ENCODE measurements at regions not wholly inside any gene's neighbourhood (a gene's known extent, or its start where the extent isn't known, plus 50 kb on each side); places are given as distances from the start of the nearest gene placed in this dataset.
A peak's percentile ranks its signal among the peaks of the same experiment; 100 is the strongest.
"Not testable (repeated sequence)": the region's sequence is repeated elsewhere in the genome, so short reads cannot be mapped to it uniquely, and the experiment has no call there.

GRCh38 chr17:71166311-71166710 is 954.5 kb upstream of the SOX9 start:
- no peak for DNase-seq (ENCODE audit: low read depth in 4 of 4, low spot score in 2 of 4)

DNA sequence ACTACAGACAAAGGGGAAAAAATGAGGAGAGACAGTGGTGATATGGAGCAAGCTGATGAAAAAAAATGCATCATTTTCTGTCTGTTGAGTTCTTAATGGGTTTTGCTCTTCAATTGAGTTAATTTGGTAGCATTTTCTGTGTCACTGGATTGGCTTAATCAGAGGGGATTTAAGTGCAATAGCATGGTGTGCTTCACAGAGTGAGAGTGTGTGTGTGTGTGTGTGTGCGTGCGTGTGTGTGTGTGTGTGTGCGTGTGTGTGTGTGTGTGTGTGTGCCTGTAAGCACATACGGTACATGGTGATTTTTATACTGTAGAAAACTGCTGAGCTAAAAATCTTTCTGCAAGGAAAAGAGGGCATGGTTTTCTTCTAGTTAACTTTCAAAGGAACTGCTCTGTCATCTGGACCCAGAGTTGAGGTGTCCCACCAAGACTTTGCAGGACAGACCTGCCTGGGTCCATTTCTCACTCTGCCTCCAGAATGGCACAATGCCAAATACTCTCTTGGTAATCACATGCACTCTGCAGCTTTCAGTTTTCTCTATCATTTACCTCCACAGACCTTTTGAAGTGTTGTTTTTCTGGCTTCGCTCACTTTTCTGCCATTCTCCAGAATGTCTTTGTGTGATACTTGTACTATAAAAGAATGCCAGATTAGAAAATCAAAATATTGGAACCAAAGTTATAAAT is 952.6 kb upstream of the SOX9 start:
- no peak for DNase-seq (ENCODE audit: low read depth in 4 of 4, low spot score in 2 of 4)

DNA sequence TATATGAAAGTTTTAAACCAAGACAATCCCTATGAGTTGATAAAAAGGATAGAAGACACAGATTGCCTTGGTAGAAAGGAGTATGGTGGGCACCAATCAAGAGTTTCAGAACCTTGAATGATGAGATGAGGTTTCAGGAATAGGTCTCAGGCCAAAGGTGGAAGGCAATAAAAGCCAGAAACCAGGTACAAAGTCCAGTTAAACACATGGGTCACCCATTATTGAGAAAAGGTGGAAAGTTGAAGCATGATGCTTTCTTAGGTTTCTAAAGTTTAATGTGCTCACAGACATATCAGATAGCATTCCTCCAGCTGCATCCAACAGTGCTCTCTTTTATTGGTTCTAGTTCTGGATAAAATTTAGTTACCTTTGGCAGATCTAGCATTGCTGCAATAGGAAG is 950.8 kb upstream of the SOX9 start:
- no peak for DNase-seq (ENCODE audit: low read depth in 4 of 4, low spot score in 2 of 4)

DNA sequence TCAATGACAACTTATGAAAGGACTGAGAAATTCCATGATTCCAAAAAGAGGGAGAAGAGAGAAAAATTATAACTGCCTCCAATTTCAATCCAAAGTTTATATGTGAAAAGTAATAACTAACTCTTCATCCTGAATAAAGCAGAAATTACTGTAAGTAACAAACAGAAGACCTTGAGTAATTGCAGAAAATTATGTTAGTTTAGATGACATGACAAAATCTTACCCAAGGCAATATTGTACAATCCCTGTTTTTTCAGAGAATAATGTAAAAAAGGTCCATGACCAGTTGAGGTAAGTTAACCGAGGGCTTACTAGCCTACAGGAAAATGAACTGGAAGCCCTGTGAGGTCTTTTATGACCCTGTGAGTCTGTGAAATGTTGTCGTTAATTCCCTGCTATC is 949.5 kb upstream of the SOX9 start:
- DNase-seq (ENCODE audit: low read depth in 4 of 4, low spot score in 2 of 4): no peak

DNA sequence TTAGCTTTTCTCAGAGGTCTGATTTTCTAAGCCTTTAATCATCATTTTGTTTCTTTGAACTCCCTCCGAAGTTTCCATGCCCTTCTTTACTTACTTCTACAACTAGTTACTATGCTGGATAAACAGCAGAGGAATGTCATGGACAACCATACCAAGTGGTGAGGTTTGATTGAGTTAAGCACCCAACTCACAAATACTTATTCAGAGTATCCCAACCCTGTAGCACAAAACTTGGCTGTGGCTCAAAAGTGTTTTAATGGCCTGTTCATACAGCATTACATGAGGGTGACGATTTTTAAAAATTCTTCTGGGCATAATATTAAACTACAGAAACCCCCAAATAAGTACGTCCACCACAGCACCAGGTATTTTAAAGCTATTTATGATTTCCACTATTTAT is 946.8 kb upstream of the SOX9 start:
- no peak for DNase-seq (ENCODE audit: low read depth in 4 of 4, low spot score in 2 of 4)

- DNase-seq (ENCODE audit: low read depth in 4 of 4, low spot score in 2 of 4): no peak
Measured at GRCh38 chr17:71176331-71176730, 944.5 kb upstream of the SOX9 start.

DNA sequence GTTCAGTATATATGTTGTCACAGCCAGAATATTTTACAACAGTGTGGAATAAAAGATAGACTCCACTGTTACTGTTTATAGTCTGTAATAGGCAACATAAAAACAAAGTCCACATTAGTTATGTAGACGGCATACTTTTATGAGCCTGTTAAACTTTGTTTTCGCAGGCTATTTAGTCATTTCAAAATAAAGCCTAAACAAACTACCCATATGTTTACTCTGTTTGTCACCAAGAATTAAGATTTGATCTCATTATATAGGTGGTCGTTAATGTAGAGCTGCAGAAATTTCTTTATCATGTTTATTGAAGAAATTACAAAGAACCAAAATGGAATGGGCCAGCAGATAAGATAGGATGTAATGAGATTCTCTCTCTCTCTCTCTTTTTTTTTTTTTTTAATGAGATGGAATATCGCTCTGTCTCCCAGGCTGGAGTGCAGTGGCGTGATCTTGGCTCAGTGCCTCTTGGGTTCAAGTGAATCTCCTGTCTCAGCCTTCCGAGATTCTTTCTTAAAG is 943.8 kb upstream of the SOX9 start:
- no peak for DNase-seq (ENCODE audit: low read depth in 4 of 4, low spot score in 2 of 4)

- peak; percentile 62 to 78 (median 70) for DNase-seq (ENCODE audit: low read depth in 4 of 4, low spot score in 2 of 4)
Measured at GRCh38 chr17:71180801-71181385, 939.9 kb upstream of the SOX9 start.

GRCh38 chr17:71183066-71183660 is 937.7 kb upstream of the SOX9 start:
- DNase-seq (ENCODE audit: low read depth in 4 of 4, low spot score in 2 of 4): no peak

DNA sequence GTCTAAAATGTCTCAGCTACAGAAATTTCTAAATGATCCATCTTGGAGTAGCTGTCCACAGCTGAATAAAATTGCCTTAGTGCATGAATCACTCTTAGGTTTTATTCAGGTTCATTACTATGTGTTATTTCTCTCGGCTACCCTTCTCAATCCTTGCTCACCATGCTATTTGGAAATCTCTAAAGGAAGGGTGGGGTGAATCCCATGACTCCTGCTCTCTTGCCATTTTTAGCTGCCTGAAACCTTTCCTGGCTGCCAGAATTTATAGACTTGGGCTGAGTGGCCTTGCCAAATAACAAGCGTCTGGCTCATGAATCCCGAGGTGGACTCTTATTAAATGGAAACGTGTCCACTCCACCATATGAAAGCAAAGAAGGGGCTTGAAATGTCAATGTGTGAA is 936.1 kb upstream of the SOX9 start:
- DNase-seq (ENCODE audit: low read depth in 4 of 4, low spot score in 2 of 4): no peak

- DNase-seq (ENCODE audit: low read depth in 4 of 4, low spot score in 2 of 4): no peak
Measured at GRCh38 chr17:71187145-71187878, 933.5 kb upstream of the SOX9 start.

- DNase-seq (ENCODE audit: low read depth in 4 of 4, low spot score in 2 of 4): no peak
Measured at GRCh38 chr17:71188811-71189492, 931.9 kb upstream of the SOX9 start.

DNA sequence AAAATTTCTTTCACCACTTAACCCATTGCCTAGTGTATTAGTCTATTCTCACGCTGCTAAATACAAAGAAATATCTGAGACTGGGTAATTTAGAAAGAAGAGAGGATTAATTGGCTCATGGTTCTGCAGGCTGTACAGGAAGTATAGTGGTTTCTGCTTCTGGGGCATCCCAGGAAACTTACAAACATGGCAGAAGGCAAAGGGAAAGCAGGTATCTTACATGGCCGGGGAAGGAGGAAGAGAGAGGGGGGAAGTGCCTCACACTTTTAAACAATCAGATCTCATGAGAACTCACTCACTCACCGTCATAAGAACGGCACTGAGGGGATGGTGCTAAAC is 931.4 kb upstream of the SOX9 start:
- no peak for DNase-seq (ENCODE audit: low read depth in 4 of 4, low spot score in 2 of 4)

- DNase-seq (ENCODE audit: low read depth in 4 of 4, low spot score in 2 of 4): no peak
Measured at GRCh38 chr17:71192039-71192555, 928.7 kb upstream of the SOX9 start.

- DNase-seq (ENCODE audit: low read depth in 4 of 4, low spot score in 2 of 4): no peak
Measured at GRCh38 chr17:71192848-71193247, 928.0 kb upstream of the SOX9 start.

DNA sequence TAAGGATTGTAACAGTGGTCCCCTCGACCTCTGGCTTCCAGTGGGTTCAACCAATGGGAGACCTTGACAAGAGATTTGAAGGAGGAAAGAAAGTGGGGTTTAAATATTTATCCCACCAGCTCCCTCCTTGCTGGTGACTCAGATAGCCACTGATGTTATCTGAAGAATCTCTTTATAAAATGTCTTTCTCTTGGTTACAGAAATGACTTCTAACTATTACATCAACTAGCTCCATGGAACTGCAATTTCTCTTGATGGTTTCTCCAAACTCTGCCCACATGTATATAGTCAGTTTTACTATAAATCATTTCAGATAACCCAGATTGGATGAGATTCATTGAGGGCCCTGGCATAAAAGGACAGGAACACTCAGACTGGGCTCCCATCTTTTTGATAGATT is 920.2 kb upstream of the SOX9 start:
- DNase-seq (ENCODE audit: low read depth in 4 of 4, low spot score in 2 of 4): no peak

GRCh38 chr17:71201639-71202038 is 919.2 kb upstream of the SOX9 start:
- no peak for DNase-seq (ENCODE audit: low read depth in 4 of 4, low spot score in 2 of 4)

DNA sequence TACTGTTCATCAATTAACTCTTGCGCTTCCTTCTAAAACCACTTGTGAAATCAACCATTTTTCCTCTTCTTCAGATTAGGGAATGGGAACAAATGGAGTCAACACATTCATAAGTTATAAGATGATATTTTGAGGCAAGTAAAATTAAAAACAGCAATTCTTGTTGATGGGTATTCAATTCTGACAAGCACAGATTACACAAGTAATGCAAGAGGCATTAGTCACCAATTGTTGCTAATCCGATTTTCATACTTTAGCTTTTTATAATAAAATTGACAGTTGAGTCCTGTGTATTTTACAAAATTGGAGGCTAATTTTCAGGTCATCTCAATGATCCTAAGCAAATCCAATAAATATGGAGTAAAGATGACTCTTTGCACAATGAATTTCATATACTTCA is 918.4 kb upstream of the SOX9 start:
- no peak for DNase-seq (ENCODE audit: low read depth in 4 of 4, low spot score in 2 of 4)

DNA sequence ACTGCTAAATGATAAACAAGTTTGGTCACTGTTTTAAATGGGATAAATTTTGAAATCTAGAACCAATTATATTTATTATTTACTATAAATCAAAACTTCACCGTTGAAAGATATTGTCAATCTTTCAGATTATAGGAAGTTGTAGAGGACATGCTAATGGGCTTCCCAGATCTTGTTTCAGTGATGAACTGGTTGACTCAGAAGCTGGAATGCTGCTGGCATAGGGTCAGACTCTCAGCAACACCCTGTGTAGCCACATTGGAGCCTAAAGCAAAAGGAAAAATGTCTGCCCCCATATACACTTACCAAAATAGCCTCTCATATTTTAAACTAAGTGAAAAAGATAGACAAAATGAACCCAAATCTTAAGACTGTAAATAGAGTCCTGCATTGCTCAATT is 916.9 kb upstream of the SOX9 start:
- DNase-seq (ENCODE audit: low read depth in 4 of 4, low spot score in 2 of 4): no peak

DNA sequence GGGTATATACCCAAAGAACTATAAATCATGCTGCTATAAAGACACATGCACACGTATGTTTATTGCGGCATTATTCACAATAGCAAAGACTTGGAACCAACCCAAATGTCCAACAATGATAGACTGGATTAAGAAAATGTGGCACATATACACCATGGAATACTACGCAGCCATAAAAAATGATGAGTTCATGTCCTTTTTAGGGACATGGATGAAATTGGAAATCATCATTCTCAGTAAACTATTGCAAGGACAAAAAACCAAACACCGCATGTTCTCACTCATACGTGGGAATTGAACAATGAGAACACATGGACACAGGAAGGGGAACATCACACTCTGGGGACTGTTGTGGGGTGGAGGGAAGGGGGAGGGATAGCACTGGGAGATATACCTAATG is 914.9 kb upstream of the SOX9 start:
- DNase-seq (ENCODE audit: low read depth in 4 of 4, low spot score in 2 of 4): not testable (repeated sequence)
